Endodermal cell (in vitro differentiated cells): ENCODE measurements at regions not wholly inside any gene's neighbourhood (a gene's known extent, or its start where the extent isn't known, plus 50 kb on each side); places are given as distances from the start of the nearest gene placed in this dataset.
"Not testable (repeated sequence)": the region's sequence is repeated elsewhere in the genome, so short reads cannot be mapped to it uniquely, and the experiment has no call there.

ENCODE experiments used
- DNase-seq: peaks from one replicate; pipeline ENCODE4 v3.0.0-alpha.2; 2017
- H3K27ac ChIP-seq: 2 replicates; pipeline ENCODE4 v1.5.1; 2013; ENCODE audit warnings: mild to moderate bottlenecking, low read depth, low read length, moderate library complexity
- H3K27me3 ChIP-seq: 2 replicates; pipeline ENCODE4 v1.6.1; 2013; ENCODE audit warnings: mild to moderate bottlenecking, low read length, moderate library complexity; ENCODE audit not compliant: insufficient read depth, control insufficient read depth, poor library complexity, severe bottlenecking
- H3K36me3 ChIP-seq: 2 replicates; pipeline ENCODE4 v1.7.0; 2013; ENCODE audit warnings: mild to moderate bottlenecking, low read length, moderate library complexity; ENCODE audit not compliant: control insufficient read depth, insufficient read depth
- H3K4me1 ChIP-seq: one replicate; pipeline ENCODE4 v1.7.0; 2013; ENCODE audit warnings: low read length; ENCODE audit not compliant: control insufficient read depth, insufficient read depth
- H3K4me3 ChIP-seq: 2 replicates; pipeline ENCODE4 v1.5.1; 2013; ENCODE audit warnings: mild to moderate bottlenecking, low read length, moderate library complexity
- H3K9ac ChIP-seq: 2 replicates; pipeline ENCODE4 v1.6.1; 2013; ENCODE audit warnings: mild to moderate bottlenecking, low read length, moderate library complexity; ENCODE audit not compliant: poor library complexity, severe bottlenecking; ENCODE audit errors: extremely low read depth
- H3K9me3 ChIP-seq: 2 replicates; pipeline ENCODE4 v1.6.1; 2013; ENCODE audit warnings: mild to moderate bottlenecking, low read length, moderate library complexity; ENCODE audit not compliant: control insufficient read depth
- H3K27ac Mint-ChIP-seq: 2 replicates; pipeline ENCODE4 v1.8.0; 2020; ENCODE audit warnings: mixed read lengths
- H3K27me3 Mint-ChIP-seq: 2 replicates; pipeline ENCODE4 v1.8.0; 2021; ENCODE audit warnings: mild to moderate bottlenecking, mixed read lengths; ENCODE audit not compliant: insufficient read depth
- H3K36me3 Mint-ChIP-seq: 2 replicates; pipeline ENCODE4 v1.8.0; 2020; ENCODE audit warnings: low read depth, mixed read lengths
- H3K4me1 Mint-ChIP-seq: 2 replicates; pipeline ENCODE4 v1.8.0; 2020; ENCODE audit warnings: mixed read lengths
- H3K4me3 Mint-ChIP-seq: 2 replicates; pipeline ENCODE4 v1.8.0; 2020; ENCODE audit warnings: mild to moderate bottlenecking, moderate library complexity, mixed read lengths
- H3K9me3 Mint-ChIP-seq: 2 replicates; pipeline ENCODE4 v1.8.0; 2020; ENCODE audit warnings: mild to moderate bottlenecking, mixed read lengths
- CTCF ChIP-seq: fragments of 200-600 bp; sonication (generic); conservative IDR thresholded peaks from 2 replicates; pipeline ENCODE4 v1.5.0; 2021; ENCODE audit warnings: antibody characterized with exemption, mild to moderate bottlenecking
- WGBS, 2 experiments: methylation state at CpG; one replicate each; pipeline versions ENCODE4 v1.1.5 to v1.1.7; 2013; ENCODE audit warnings: missing lambda C conversion rate in 2 of 2, mixed read lengths in 1 of 2; ENCODE audit not compliant: insufficient coverage in 1 of 2, insufficient read length in 1 of 2; 5-methylcytosine and 5-hydroxymethylcytosine counted together

- Mint-ChIP-seq H3K36me3 (no peaks in the 10 kb centered on the region), H3K27me3 (peaks cover 96% of the 10 kb centered on the region), H3K4me3 (no peak overlapping the region), H3K27ac (no peak overlapping the region), H3K4me1 (no peaks in the 10 kb centered on the region), H3K9me3 (peaks cover 6% of the 10 kb centered on the region)
- Histone ChIP-seq H3K36me3 (no peaks in the 10 kb centered on the region), H3K4me3 (no peak overlapping the region), H3K9me3 (no peaks in the 10 kb centered on the region), H3K4me1 (no peaks in the 10 kb centered on the region), H3K27ac (no peak overlapping the region), H3K27me3 (peaks cover 51% of the 10 kb centered on the region), H3K9ac (no peak overlapping the region)
- no peak for DNase-seq
- WGBS, 2 experiments = 60 to 76% methylated on average over 1 of the region's 2 CpGs
- no peak for TF ChIP-seq CTCF
Measured at GRCh38 chr22:22193923-22194322, 50.7 kb upstream of the VPREB1 start.

- H3K4me1 ChIP-seq, H3K4me3 ChIP-seq, H3K27ac Mint-ChIP-seq, H3K27ac ChIP-seq, H3K4me3 Mint-ChIP-seq, H3K4me1 Mint-ChIP-seq, H3K36me3 Mint-ChIP-seq, H3K9me3 Mint-ChIP-seq, H3K36me3 ChIP-seq, H3K9ac ChIP-seq, H3K9me3 ChIP-seq, DNase-seq: not testable (repeated sequence)
- H3K27me3 ChIP-seq = peaks cover 46% of the 10 kb centered on the region
- peaks cover 96% of the 10 kb centered on the region for H3K27me3 Mint-ChIP-seq
- WGBS, 2 experiments = 29% methylated on average over 1 of the region's 4 CpGs; no CpG with 5 or more reads in 1 of the 2 experiments
Measured at GRCh38 chr22:22193462-22193861, 51.1 kb upstream of the VPREB1 start.

GRCh38 chr22:22193006-22193405, 51.6 kb upstream of the VPREB1 start:
- H3K9me3 Mint-ChIP-seq = peaks cover 12% of the 10 kb centered on the region
- peaks cover 42% of the 10 kb centered on the region for H3K27me3 ChIP-seq
- not testable (repeated sequence) for H3K9me3 ChIP-seq, H3K36me3 ChIP-seq, DNase-seq, H3K27ac Mint-ChIP-seq, H3K4me1 Mint-ChIP-seq, H3K27ac ChIP-seq, H3K4me3 Mint-ChIP-seq, H3K36me3 Mint-ChIP-seq, H3K9ac ChIP-seq, H3K4me1 ChIP-seq, H3K4me3 ChIP-seq
- WGBS, 2 experiments = no CpG with 5 or more reads among the region's 4 CpGs
- H3K27me3 Mint-ChIP-seq = peaks cover 96% of the 10 kb centered on the region

- not testable (repeated sequence) for H3K4me1 ChIP-seq, H3K36me3 ChIP-seq, H3K9ac ChIP-seq, H3K4me3 Mint-ChIP-seq, DNase-seq, H3K4me1 Mint-ChIP-seq, H3K36me3 Mint-ChIP-seq, H3K4me3 ChIP-seq, H3K27ac Mint-ChIP-seq, H3K27ac ChIP-seq, H3K9me3 ChIP-seq
- WGBS, 2 experiments = 74% methylated on average over 3 of the region's 4 CpGs; no CpG with 5 or more reads in 1 of the 2 experiments
- peaks cover 20% of the 10 kb centered on the region for H3K9me3 Mint-ChIP-seq
- peaks cover 43% of the 10 kb centered on the region for H3K27me3 ChIP-seq
- peaks cover 94% of the 10 kb centered on the region for H3K27me3 Mint-ChIP-seq
Measured at GRCh38 chr22:22189796-22190195, 54.8 kb upstream of the VPREB1 start.

GRCh38 chr22:22187863-22188262, 56.7 kb upstream of the VPREB1 start:
- not testable (repeated sequence) for H3K36me3 ChIP-seq, H3K4me1 ChIP-seq, H3K27ac ChIP-seq, H3K9ac ChIP-seq, H3K4me3 Mint-ChIP-seq, H3K27ac Mint-ChIP-seq, H3K4me1 Mint-ChIP-seq, H3K9me3 ChIP-seq, H3K4me3 ChIP-seq, DNase-seq, H3K36me3 Mint-ChIP-seq
- peaks cover 51% of the 10 kb centered on the region for H3K27me3 ChIP-seq
- peaks cover 99% of the 10 kb centered on the region for H3K27me3 Mint-ChIP-seq
- WGBS, 2 experiments = 90% methylated on average over 4 to 11 of the region's 11 CpGs
- peaks cover 20% of the 10 kb centered on the region for H3K9me3 Mint-ChIP-seq
